Mesenchymal stem cell (in vitro differentiated cells and primary cell): ENCODE measurements at regions not wholly inside any gene's neighbourhood (a gene's known extent, or its start where the extent isn't known, plus 50 kb on each side); places are given as distances from the start of the nearest gene placed in this dataset.

Experiments
- DNase-seq: peaks from one replicate; pipeline ENCODE4 v3.0.0-alpha.2; 2013
- H2AFZ ChIP-seq: one replicate; pipeline ENCODE4 v1.6.1; 2013; ENCODE audit warnings: low read depth, mild to moderate bottlenecking, control low read depth, inconsistent platforms, low read length, moderate library complexity
- H2AK5ac ChIP-seq: 2 replicates; pipeline ENCODE4 v1.6.1; 2013; ENCODE audit warnings: low read length, moderate library complexity, mild to moderate bottlenecking, inconsistent platforms; ENCODE audit not compliant: severe bottlenecking
- H2BK120ac ChIP-seq: one replicate; pipeline ENCODE4 v1.6.1; 2013; ENCODE audit warnings: low read depth, mild to moderate bottlenecking, inconsistent platforms, low read length, moderate library complexity
- H2BK12ac ChIP-seq, 2 experiments: one replicate each; pipeline ENCODE4 v1.6.1; 2013; ENCODE audit warnings: inconsistent platforms in 2 of 2, low read length in 2 of 2, mild to moderate bottlenecking in 2 of 2, moderate library complexity in 2 of 2, control low read depth in 1 of 2
- H2BK15ac ChIP-seq: one replicate; pipeline ENCODE4 v1.6.1; 2013; ENCODE audit warnings: mild to moderate bottlenecking, low read depth, inconsistent platforms; ENCODE audit not compliant: poor library complexity, severe bottlenecking
- H2BK5ac ChIP-seq: 2 replicates; pipeline ENCODE4 v1.6.1; 2013; ENCODE audit warnings: low read depth, mild to moderate bottlenecking, low read length, control low read depth, inconsistent platforms; ENCODE audit not compliant: poor library complexity, severe bottlenecking
- H3K14ac ChIP-seq, 2 experiments: one replicate each; pipeline ENCODE4 v1.6.1; 2013; ENCODE audit warnings: inconsistent platforms in 2 of 2, low read length in 2 of 2, control low read depth in 1 of 2, mild to moderate bottlenecking in 1 of 2, moderate library complexity in 1 of 2
- H3K18ac ChIP-seq, 2 experiments: one replicate each; pipeline ENCODE4 v1.6.1; 2013; ENCODE audit warnings: inconsistent platforms in 2 of 2, low read length in 2 of 2, control low read depth in 1 of 2, low read depth in 1 of 2, mild to moderate bottlenecking in 1 of 2
- H3K23ac ChIP-seq, 2 experiments: one replicate each; pipeline ENCODE4 v1.6.1; 2013; ENCODE audit warnings: inconsistent platforms in 2 of 2, low read length in 2 of 2, mild to moderate bottlenecking in 2 of 2, moderate library complexity in 2 of 2, control low read depth in 1 of 2
- H3K27ac ChIP-seq: 2 replicates; pipeline ENCODE4 v1.5.1; 2013; ENCODE audit warnings: mild to moderate bottlenecking, moderate library complexity, low read length, control low read depth, inconsistent platforms; ENCODE audit not compliant: poor library complexity, severe bottlenecking
- H3K27me3 ChIP-seq, 2 experiments: 2 replicates each; pipeline versions ENCODE4 v1.6.1 to v1.7.0; 2013; ENCODE audit warnings: low read length in 2 of 2, mild to moderate bottlenecking in 2 of 2, moderate library complexity in 2 of 2, control low read depth in 1 of 2, inconsistent platforms in 1 of 2; ENCODE audit not compliant: control insufficient read depth in 1 of 2, insufficient read depth in 1 of 2
- H3K36me3 ChIP-seq, 2 experiments: 2 replicates each; pipeline versions ENCODE4 v1.6.1 to v1.7.0; 2013; ENCODE audit warnings: low read length in 2 of 2, control low read depth in 1 of 2, inconsistent platforms in 1 of 2, low read depth in 1 of 2, mild to moderate bottlenecking in 1 of 2; ENCODE audit not compliant: insufficient read depth in 2 of 2, control insufficient read depth in 1 of 2
- H3K4ac ChIP-seq, 2 experiments: one replicate each; pipeline ENCODE4 v1.6.1; 2013; ENCODE audit warnings: inconsistent platforms in 2 of 2, low read length in 2 of 2, mild to moderate bottlenecking in 2 of 2, moderate library complexity in 2 of 2, control low read depth in 1 of 2, low read depth in 1 of 2
- H3K4me1 ChIP-seq: 2 replicates; pipeline ENCODE4 v1.6.1; 2013; ENCODE audit warnings: low read depth, low read length, control low read depth; ENCODE audit not compliant: control insufficient read depth, insufficient read depth
- H3K4me2 ChIP-seq: 2 replicates; pipeline ENCODE4 v1.6.1; 2013; ENCODE audit warnings: low read length, mild to moderate bottlenecking, inconsistent platforms; ENCODE audit not compliant: poor library complexity, severe bottlenecking
- H3K4me3 ChIP-seq, 2 experiments: 2 replicates each; pipeline versions ENCODE4 v1.5.1 to v1.7.0; 2013; ENCODE audit warnings: low read length in 2 of 2, mild to moderate bottlenecking in 2 of 2, control low read depth in 1 of 2, low read depth in 1 of 2; ENCODE audit not compliant: insufficient read depth in 1 of 2
- H3K79me1 ChIP-seq: replicated peaks from 2 replicates; pipeline ENCODE4 v1.6.1; 2013; ENCODE audit warnings: mild to moderate bottlenecking, control low read depth, low read length, inconsistent platforms; ENCODE audit not compliant: poor library complexity, severe bottlenecking
- H3K9ac ChIP-seq: 2 replicates; pipeline ENCODE4 v1.7.0; 2013; ENCODE audit warnings: mild to moderate bottlenecking, low read length, moderate library complexity
- H3K9me3 ChIP-seq: 2 replicates; pipeline ENCODE4 v1.7.0; 2013; ENCODE audit warnings: mild to moderate bottlenecking, low read length; ENCODE audit not compliant: control insufficient read depth
- H4K8ac ChIP-seq: one replicate; pipeline ENCODE4 v1.6.1; 2013; ENCODE audit warnings: inconsistent platforms, mild to moderate bottlenecking, low read length, moderate library complexity
- H4K91ac ChIP-seq: one replicate; pipeline ENCODE4 v1.6.1; 2013; ENCODE audit warnings: mild to moderate bottlenecking, low read length, inconsistent platforms
- WGBS: methylation state at CpG from one replicate; pipeline ENCODE4 v1.1.7; 2013; ENCODE audit warnings: mixed read lengths; 5-methylcytosine and 5-hydroxymethylcytosine counted together

DNA sequence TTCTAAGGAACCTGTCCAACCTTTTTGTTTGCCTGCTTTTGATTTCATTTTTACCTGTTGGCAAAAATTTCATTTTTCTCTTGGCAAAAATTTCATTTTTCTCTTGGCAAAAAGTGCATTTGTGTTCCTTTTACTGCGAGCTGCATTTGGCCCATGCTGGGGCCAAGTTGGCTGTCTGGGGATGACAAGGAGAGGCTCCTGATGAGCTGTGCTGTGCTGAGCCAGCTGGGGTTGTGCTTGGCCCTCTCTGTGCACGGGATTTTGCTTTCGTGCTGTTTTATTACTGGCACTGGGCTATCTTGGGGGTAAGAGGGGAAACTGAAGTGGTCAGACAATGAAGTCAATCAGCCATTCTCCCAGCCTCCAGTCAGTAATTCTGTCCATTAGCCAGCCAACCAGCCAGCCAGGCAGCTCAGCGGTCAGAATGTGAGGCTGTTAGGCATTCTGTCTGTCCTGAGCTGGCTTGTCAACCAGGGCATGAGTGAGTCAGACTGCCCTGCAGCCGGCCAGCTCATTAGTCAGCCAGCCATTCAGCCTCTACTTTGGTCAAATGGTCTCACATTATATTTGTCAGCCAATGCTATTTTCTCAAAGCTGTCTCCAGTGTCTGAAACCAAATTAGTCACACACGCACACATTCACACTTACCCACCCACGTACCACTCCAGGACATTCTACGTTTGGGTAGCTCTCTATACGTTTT is 56.9 kb upstream of the PRPS1 start:
- peaks cover 5% of the 10 kb centered on the region for H3K4me1 ChIP-seq
- no peak overlapping the region for H4K91ac ChIP-seq
- H3K4ac ChIP-seq = peak overlapping the region in 1 of 2 experiments; percentile 7
- no peak overlapping the region for H3K4me2 ChIP-seq
- H2BK120ac ChIP-seq = no peak overlapping the region
- H2AFZ ChIP-seq = no peak overlapping the region
- H3K79me1 ChIP-seq = no peaks in the 10 kb centered on the region
- no peak overlapping the region for H2AK5ac ChIP-seq
- peaks cover 0 to 14% of the 10 kb centered on the region in 2 experiments for H3K27me3 ChIP-seq
- no peak overlapping the region for H2BK5ac ChIP-seq
- no peak overlapping the region for H3K9ac ChIP-seq
- peak overlapping the region in 1 of 2 experiments; percentile 77 for H3K18ac ChIP-seq
- no peak overlapping the region for H2BK15ac ChIP-seq
- WGBS = 13% methylated on average over 6 of the region's 9 CpGs
- no peak overlapping the region for H3K14ac ChIP-seq
- H4K8ac ChIP-seq = no peak overlapping the region
- H2BK12ac ChIP-seq = peak overlapping the region in 1 of 2 experiments; percentile 29
- DNase-seq = peak; percentile 93
- peak overlapping the region; percentile 85 for H3K27ac ChIP-seq
- H3K4me3 ChIP-seq = no peak overlapping the region
- H3K9me3 ChIP-seq = no peaks in the 10 kb centered on the region
- H3K36me3 ChIP-seq = no peaks in the 10 kb centered on the region
- no peak overlapping the region for H3K23ac ChIP-seq

DNA sequence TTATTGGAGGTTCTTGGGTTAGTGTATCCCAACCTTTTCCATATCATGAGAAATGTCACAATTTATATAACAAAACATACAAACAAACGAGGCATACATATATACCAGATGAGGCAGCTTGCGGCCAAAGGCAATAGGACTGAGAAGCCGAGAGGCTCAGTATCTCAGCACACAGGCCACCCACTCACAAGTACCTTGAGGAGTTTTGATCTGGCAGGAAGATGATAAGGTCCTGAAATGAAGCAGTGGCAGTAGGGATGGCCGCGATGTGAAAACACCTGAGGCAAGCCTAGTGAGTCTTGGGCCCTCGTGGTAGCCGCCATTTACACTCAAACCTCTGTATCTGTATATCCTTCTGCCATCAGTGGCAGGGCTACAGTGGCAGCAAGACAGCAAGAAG is 55.3 kb upstream of the PRPS1 start:
- Histone ChIP-seq H2BK15ac (no peak overlapping the region), H3K79me1 (no peaks in the 10 kb centered on the region), H3K27me3 (peaks cover 0 to 4% of the 10 kb centered on the region in 2 experiments), H2AK5ac (no peak overlapping the region), H3K18ac (peak overlapping the region in 1 of 2 experiments; percentile 34), H3K4me3 (no peak overlapping the region), H3K9me3 (no peaks in the 10 kb centered on the region), H3K36me3 (no peaks in the 10 kb centered on the region), H2BK120ac (no peak overlapping the region), H2BK5ac (no peak overlapping the region), H4K8ac (no peak overlapping the region), H3K23ac (no peak overlapping the region), H2AFZ (no peak overlapping the region), H3K4me2 (no peak overlapping the region), H4K91ac (peak overlapping the region; percentile 80), H2BK12ac (peak overlapping the region in 1 of 2 experiments; percentile 66), H3K9ac (no peak overlapping the region), H3K4ac (peak overlapping the region in 1 of 2 experiments; percentile 28), H3K4me1 (peaks cover 3% of the 10 kb centered on the region), H3K14ac (no peak overlapping the region), H3K27ac (no peak overlapping the region)
- no peak for DNase-seq
- 93% methylated on average over 5 of the region's 7 CpGs for WGBS

DNA sequence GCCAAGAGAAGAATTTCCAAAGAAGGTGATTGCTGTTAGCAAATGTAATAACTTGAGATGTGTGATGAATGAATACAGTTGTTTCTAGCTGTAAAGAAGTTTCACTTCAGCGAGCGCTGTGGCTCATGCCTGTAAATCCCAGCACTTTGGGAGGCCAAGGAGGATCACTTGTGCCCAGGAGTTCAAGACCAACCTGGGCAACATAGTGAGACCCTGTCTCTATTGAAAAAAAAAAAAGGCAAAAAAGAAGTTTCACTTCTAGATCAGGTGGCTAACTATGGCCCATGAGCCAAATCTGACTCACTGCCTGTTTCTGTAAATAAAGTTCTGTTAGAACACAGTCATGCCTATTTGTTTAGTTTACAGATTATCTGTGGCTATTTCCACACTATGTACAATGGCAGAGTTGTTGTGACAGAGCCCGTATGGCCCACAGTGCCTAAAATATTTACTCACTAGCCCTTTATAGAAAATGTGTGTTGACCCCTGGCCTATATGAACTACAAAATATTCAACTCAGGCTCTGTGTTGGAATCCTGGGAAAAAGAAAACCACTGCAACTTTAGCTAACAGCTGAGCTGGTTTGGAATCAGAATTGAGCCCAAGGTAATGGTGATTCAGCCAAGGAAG is 54.1 kb upstream of the PRPS1 start:
- WGBS = 60% methylated on average over 2 of the region's 3 CpGs
- Histone ChIP-seq H3K79me1 (no peaks in the 10 kb centered on the region), H3K4me2 (no peak overlapping the region), H3K36me3 (no peaks in the 10 kb centered on the region), H2AK5ac (no peak overlapping the region), H3K9me3 (no peaks in the 10 kb centered on the region), H3K14ac (no peak overlapping the region), H4K8ac (peak overlapping the region; percentile 77), H2BK120ac (no peak overlapping the region), H3K4ac (peak overlapping the region in 1 of 2 experiments; percentile 69), H3K4me3 (no peak overlapping the region), H3K27me3 (peaks cover 0 to 4% of the 10 kb centered on the region in 2 experiments), H3K18ac (peak overlapping the region; percentile 24 to 75), H2BK15ac (no peak overlapping the region), H3K23ac (no peak overlapping the region), H2AFZ (no peak overlapping the region), H3K9ac (peak overlapping the region; percentile 57), H2BK5ac (no peak overlapping the region), H3K4me1 (peaks cover 3% of the 10 kb centered on the region), H4K91ac (no peak overlapping the region), H3K27ac (peak overlapping the region; percentile 32), H2BK12ac (no peak overlapping the region)
- peak; percentile 89 for DNase-seq

DNA sequence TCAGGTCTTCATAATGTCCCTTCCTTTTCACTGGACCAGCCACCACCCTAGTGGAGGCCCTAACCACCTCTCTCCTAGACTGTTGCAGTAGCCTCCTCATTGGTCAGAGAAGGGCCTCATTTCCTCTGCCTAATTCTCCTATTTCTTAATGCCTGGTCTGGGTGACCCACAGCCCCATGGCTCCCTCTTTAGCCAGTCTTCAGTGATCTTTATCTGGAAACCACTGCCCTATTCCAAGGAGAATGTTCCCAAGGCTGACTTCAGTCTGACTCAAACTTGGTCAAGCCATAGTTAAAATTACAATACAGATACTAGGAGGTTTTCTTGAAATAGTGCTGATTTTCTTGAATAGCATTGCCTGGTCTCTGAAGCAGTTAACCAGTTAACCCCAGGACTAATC is 53.6 kb upstream of the PRPS1 start:
- Histone ChIP-seq H3K9ac (peak overlapping the region; percentile 57), H3K23ac (no peak overlapping the region), H3K4ac (peak overlapping the region in 1 of 2 experiments; percentile 75), H3K18ac (peak overlapping the region in 1 of 2 experiments; percentile 75), H3K4me2 (no peak overlapping the region), H2BK12ac (peak overlapping the region in 1 of 2 experiments; percentile 63), H3K27ac (peak overlapping the region; percentile 32), H2BK5ac (no peak overlapping the region), H2BK15ac (no peak overlapping the region), H4K8ac (peak overlapping the region; percentile 77), H2AK5ac (no peak overlapping the region), H3K79me1 (no peaks in the 10 kb centered on the region), H3K4me3 (no peak overlapping the region), H2BK120ac (no peak overlapping the region), H3K14ac (no peak overlapping the region), H3K27me3 (peaks cover 0 to 4% of the 10 kb centered on the region in 2 experiments), H3K4me1 (peaks cover 3% of the 10 kb centered on the region), H4K91ac (no peak overlapping the region), H3K36me3 (no peaks in the 10 kb centered on the region), H2AFZ (no peak overlapping the region), H3K9me3 (no peaks in the 10 kb centered on the region)
- DNase-seq = peak; percentile 81
